ENCODE measurements at regions not wholly inside any gene's neighbourhood (a gene's known extent, or its start where the extent isn't known, plus 50 kb on each side); places are given as distances from the start of the nearest gene placed in this dataset.

GRCh38 chr16:13392341-13392740 lies 490.9 kb downstream of the SHISA9 start:
- intact Hi-C loops (cut with micrococcal nuclease) = no loop called here
- H4K20me1 ChIP-seq (replicated peaks; ENCODE audit: control insufficient read depth, extremely low read depth, insufficient read depth, low read length) = no peaks in the 10 kb centered on the region
- POLR2A ChIA-PET = no interaction called here

More at GRCh38 chr16:13392341-13392740, 490.9 kb downstream of the SHISA9 start:
- Histone ChIP-seq H3K9me1 (replicated peaks; ENCODE audit: control insufficient read depth, extremely low read depth, insufficient read depth, low read length) (no peaks in the 10 kb centered on the region), H2AFZ (ENCODE audit: low read depth, low read length) (no peak overlapping the region), H3K27me3 (ENCODE audit: control insufficient read depth in 2 of 2, insufficient read depth in 2 of 2, low read length in 2 of 2) (no peaks in the 10 kb centered on the region), H3K9ac (replicated peaks; ENCODE audit: extremely low read depth, insufficient read depth, low read length) (no peak overlapping the region), H3K9me3 (replicated peaks; ENCODE audit: control insufficient read depth, insufficient read depth, low read length) (peaks cover 2% of the 10 kb centered on the region), H3K79me2 (ENCODE audit: control insufficient read depth, insufficient read depth, low read length) (no peaks in the 10 kb centered on the region), H3K36me3 (ENCODE audit: control insufficient read depth in 2 of 2, extremely low read depth in 1 of 2, insufficient read depth in 2 of 2, low read length in 2 of 2) (no peaks in the 10 kb centered on the region), H3K4me3 (replicated peaks in 1 of 3; ENCODE audit: insufficient read depth in 1 of 3, low read depth in 1 of 3, low read length in 3 of 3) (no peak overlapping the region), H3K27ac (ENCODE audit: insufficient read depth, low read depth, low read length) (no peak overlapping the region), H3K4me2 (ENCODE audit: insufficient read depth, low read length) (no peak overlapping the region), H3K4me1 (ENCODE audit: control insufficient read depth, extremely low read depth, insufficient read depth, low read length) (no peaks in the 10 kb centered on the region)
- BruUV-seq (replicated peaks) = no TSS peak
- FAIRE-seq (no peak), DNase-seq (ENCODE audit: low read depth, low spot score) (no peak)
- CTCF ChIA-PET = no interaction called here
- dilution Hi-C loops (cut with MboI; ENCODE audit: extremely low pct_ligation_motif_present, low sequenced_read_pairs) = no loop called here
- TF ChIP-seq MYC (IDR thresholded peaks at IDR 0.05; ENCODE audit: low read depth, low read length) = no peak
- TF ChIP-seq CTCF (IDR thresholded peaks at IDR 0.05; ENCODE audit: extremely low read depth in 1 of 2, insufficient read depth in 1 of 2, low read depth in 1 of 2, low read length in 2 of 2) = no peak
- TF ChIP-seq GATA2 (IDR thresholded peaks at IDR 0.05; ENCODE audit: insufficient read depth, insufficient read length, low read depth, low read length) = no peak
- no peak for TF ChIP-seq EZH2 (IDR thresholded peaks at IDR 0.05; ENCODE audit: borderline replicate concordance, low read depth, low read length, severe bottlenecking)
- no peak for TF ChIP-seq MAX (IDR thresholded peaks at IDR 0.05; ENCODE audit: insufficient read depth, insufficient read length)
- no peak for TF ChIP-seq JUN (IDR thresholded peaks at IDR 0.05; ENCODE audit: borderline replicate concordance, insufficient read depth, insufficient read length, low read depth)
- TF ChIP-seq FOS (IDR thresholded peaks at IDR 0.05; ENCODE audit: borderline replicate concordance, insufficient read depth, low read length) = no peak
- no peak for TF ChIP-seq POLR2AphosphoS5 (IDR thresholded peaks at IDR 0.05; ENCODE audit: insufficient read depth, low read depth, low read length)

All from endothelial cell of umbilical vein (primary cell).